HepG2 (cell line): ENCODE measurements at regions not wholly inside any gene's neighbourhood (a gene's known extent, or its start where the extent isn't known, plus 50 kb on each side); places are given as distances from the start of the nearest gene placed in this dataset.

Experiments used
- ATAC-seq: fragments of 200-7000 bp; cut with Tn5 transposase; 3 replicates; pipeline ENCODE4 v1.9.1; 2020; ENCODE audit warnings: mild to moderate bottlenecking, moderate library complexity
- BruUV-seq: library from RNA; stranded (reverse); fragments of 400-500 nt; replicated peaks from 2 replicates; lab custom pipeline; 2021; lab: Mats Ljungman, UMichigan
- CTCF ChIA-PET: fragments of 300-600 bp; formaldehyde crosslinking; extraction: SDS; loops from one replicate; lab custom pipeline; 2021; ENCODE audit warnings: low total read pairs, inconsistent platforms, low intra/inter-chr PET ratio; lab: Yijun Ruan, JAX
- POLR2A ChIA-PET: fragments of 350-600 bp; sonication (Branson Sonifier 250); formaldehyde crosslinking; loops from one replicate; lab custom pipeline; 2020; ENCODE audit warnings: antibody characterized with exemption, inconsistent platforms; lab: Yijun Ruan, JAX
- DNase-seq: peaks from one replicate; pipeline ENCODE4 v3.0.0-alpha.2; 2015; ENCODE audit warnings: low spot score
- FAIRE-seq: peaks from 3 replicates; lab custom pipeline; 2011; peaks lifted over from hg19 to GRCh38; lab: Jason Lieb, UNC
- H2AFZ ChIP-seq: one replicate; pipeline ENCODE4 v1.6.1; 2011; ENCODE audit warnings: low read length, inconsistent platforms
- H3K27ac ChIP-seq: fragments of 300-600 bp; 3 replicates; pipeline ENCODE4 v1.8.0; 2011; ENCODE audit warnings: mixed run types, mild to moderate bottlenecking, mixed read lengths, low read length, inconsistent platforms; ENCODE audit not compliant: insufficient read depth; ENCODE audit errors: extremely low read length
- H3K27me3 ChIP-seq, 2 experiments: fragments of 200-600 bp in 1 of 2; 2 replicates in 1 of 2; 3 replicates in 1 of 2; pipeline versions ENCODE4 v1.6.0 to v1.8.0; 2011; ENCODE audit warnings: low read length in 2 of 2, mild to moderate bottlenecking in 2 of 2, moderate library complexity in 2 of 2, inconsistent platforms in 1 of 2; ENCODE audit not compliant: insufficient read depth in 2 of 2, control insufficient read depth in 1 of 2
- H3K36me3 ChIP-seq, 2 experiments: fragments of 200-600 bp in 1 of 2; replicated peaks in 1 of 2; 2 replicates in 1 of 2; 3 replicates in 1 of 2; pipeline versions ENCODE4 v1.5.1 to v1.8.0; 2011; ENCODE audit warnings: low read length in 2 of 2, inconsistent platforms in 1 of 2; ENCODE audit not compliant: insufficient read depth in 2 of 2, control insufficient read depth in 1 of 2
- H3K4me1 ChIP-seq: 2 replicates; pipeline ENCODE4 v1.5.1; 2012; ENCODE audit warnings: low read length, inconsistent platforms; ENCODE audit not compliant: insufficient read depth
- H3K4me2 ChIP-seq: 2 replicates; pipeline ENCODE4 v1.6.0; 2011; ENCODE audit warnings: low read depth, low read length, inconsistent platforms
- H3K4me3 ChIP-seq, 3 experiments: fragments of 200-600 bp in 1 of 3; sonication (generic), shearing (Covaris generic) in 1 of 3; replicated peaks in 1 of 3; 2 replicates each; pipeline ENCODE4 v1.5.1; 2011 to 2016; ENCODE audit warnings: low read length in 3 of 3, inconsistent platforms in 2 of 3, low read depth in 2 of 3, mild to moderate bottlenecking in 2 of 3, control low read depth in 1 of 3, mixed read lengths in 1 of 3; ENCODE audit not compliant: insufficient read depth in 1 of 3
- H3K79me2 ChIP-seq: one replicate; pipeline ENCODE4 v1.6.1; 2011; ENCODE audit warnings: low read length, inconsistent platforms; ENCODE audit not compliant: insufficient read depth
- H3K9ac ChIP-seq: 2 replicates; pipeline ENCODE4 v1.6.0; 2011; ENCODE audit warnings: mild to moderate bottlenecking, low read depth, low read length, inconsistent platforms; ENCODE audit not compliant: insufficient read depth
- H3K9me3 ChIP-seq: 2 replicates; pipeline ENCODE4 v1.5.1; 2012; ENCODE audit warnings: mild to moderate bottlenecking, low read length
- H4K20me1 ChIP-seq: 2 replicates; pipeline ENCODE4 v1.6.0; 2011; ENCODE audit warnings: inconsistent platforms, mild to moderate bottlenecking, low read length, moderate library complexity; ENCODE audit not compliant: insufficient read depth
- AGO2 ChIP-seq: fragments of 200-400 bp; formaldehyde crosslinking; optimal IDR thresholded peaks from 2 replicates; pipeline ENCODE3; 2017; ENCODE audit warnings: mild to moderate bottlenecking, low read depth, low read length, moderate library complexity
- CENPX ChIP-seq: sonication (generic); formaldehyde crosslinking; IDR thresholded peaks from 2 replicates; pipeline ENCODE4 v1.9.0; 2021; ENCODE audit warnings: mild to moderate bottlenecking, missing genetic modification reagents, moderate library complexity
- DNMT3B ChIP-seq: conservative IDR thresholded peaks from 2 replicates; pipeline ENCODE4 v1.6.1; 2016; ENCODE audit warnings: missing biosample characterization, control low read depth
- HMGXB3 ChIP-seq: sonication (generic); formaldehyde crosslinking; IDR thresholded peaks from 2 replicates; pipeline ENCODE4 v1.4.0; 2020; ENCODE audit warnings: missing genetic modification reagents, borderline replicate concordance
- JARID2 ChIP-seq: sonication (generic); formaldehyde crosslinking; IDR thresholded peaks from 2 replicates; pipeline ENCODE4 v1.8.1; 2023; ENCODE audit warnings: missing genetic modification reagents, inconsistent platforms; ENCODE audit not compliant: insufficient replicate concordance
- NFATC3 ChIP-seq: sonication (generic); formaldehyde crosslinking; IDR thresholded peaks from 2 replicates; pipeline ENCODE4 v1.5.1; 2020; ENCODE audit warnings: mild to moderate bottlenecking, missing genetic modification reagents
- WGBS: methylation state at CpG from one replicate; pipeline ENCODE4 v1.1.6; 2017; ENCODE audit warnings: low lambda C conversion rate; 5-methylcytosine and 5-hydroxymethylcytosine counted together
- in situ Hi-C: cut with HindIII; loops from 2 replicates; pipeline ENCODE4 v1.10.0; 2017; ENCODE audit warnings: low pct_unique_long_range_greater_than_20kb; ENCODE audit not compliant: extremely low pct_ligation_motif_present
- intact Hi-C: fragments of 100-400 bp; cut with micrococcal nuclease; formaldehyde crosslinking; loops from one replicate; pipeline ENCODE4 v1.10.0; 2022; ENCODE audit not compliant: unreplicated experiment

- DNase-seq (no peak), ATAC-seq (no peak), FAIRE-seq (no peak)
- in situ Hi-C loops, result no loop called here
- Histone ChIP-seq H4K20me1 (no peaks in the 10 kb centered on the region), H3K9ac (no peak overlapping the region), H3K9me3 (no peaks in the 10 kb centered on the region), H2AFZ (no peak overlapping the region), H3K36me3 (no peaks in the 10 kb centered on the region), H3K4me3 (no peak overlapping the region), H3K27me3 (no peaks in the 10 kb centered on the region; a peak in 1 of 5 replicates), H3K4me2 (no peak overlapping the region), H3K4me1 (no peaks in the 10 kb centered on the region), H3K27ac (no peak overlapping the region), H3K79me2 (no peaks in the 10 kb centered on the region)
- ChIA-PET CTCF (no interaction called here), POLR2A (no interaction called here)
- 19% methylated on average over 1 of the region's 1 CpG for WGBS
- no peak for TF ChIP-seq AGO2
- no peak for TF ChIP-seq NFATC3 (CRISPR knock-in tag)
- no peak for TF ChIP-seq JARID2 (CRISPR knock-in tag)
- no peak for TF ChIP-seq DNMT3B (CRISPR knock-in tag)
- no peak for TF ChIP-seq CENPX
- TF ChIP-seq HMGXB3 (CRISPR knock-in tag), result no peak
- intact Hi-C loops, result no loop called here
- no TSS peak for BruUV-seq
Measured at GRCh38 chr5:118558871-118559270, 429.5 kb downstream of the DTWD2 start.
